Transverse colon (tissue), 4 donors: ENCODE measurements at regions not wholly inside any gene's neighbourhood (a gene's known extent, or its start where the extent isn't known, plus 50 kb on each side); places are given as distances from the start of the nearest gene placed in this dataset.

Experiments
- DNase-seq: peaks from one replicate; pipeline ENCODE4 v3.0.0-alpha.2; 2019
- H3K27ac ChIP-seq, 4 donors: fragments of 200-600 bp; sonication (generic); 2 replicates each; pipeline ENCODE4 v1.5.1; 2016 to 2018; ENCODE audit warnings: inconsistent platforms in 4 of 4
- H3K27me3 ChIP-seq: fragments of 200-600 bp; sonication (generic); 2 replicates; pipeline ENCODE4 v1.5.1; 2017; ENCODE audit warnings: inconsistent platforms
- H3K36me3 ChIP-seq, 4 donors: fragments of 200-600 bp; sonication (generic); 2 replicates each; pipeline ENCODE4 v1.5.1; 2017 to 2019; ENCODE audit warnings: inconsistent platforms in 4 of 4
- H3K4me1 ChIP-seq, 4 donors: fragments of 200-600 bp; sonication (generic); 2 replicates each; pipeline ENCODE4 v1.5.1; 2017 to 2020; ENCODE audit warnings: inconsistent platforms in 4 of 4
- H3K4me3 ChIP-seq, 4 donors: fragments of 200-600 bp; sonication (generic); 1 replicate in 1 of 4; 2 replicates in 3 of 4; pipeline versions ENCODE4 v1.5.1 to v1.6.1; 2017 to 2019; ENCODE audit warnings: inconsistent platforms in 4 of 4
- H3K9me3 ChIP-seq, 2 donors: fragments of 200-600 bp; sonication (generic); 2 replicates each; pipeline ENCODE4 v1.5.1; 2017 to 2019; ENCODE audit warnings: inconsistent platforms in 2 of 2
- EP300 ChIP-seq: sonication (generic); formaldehyde crosslinking; IDR thresholded peaks from one replicate; pipeline ENCODE4 v1.6.1; 2017; ENCODE audit warnings: antibody characterized with exemption, low read depth
- POLR2A ChIP-seq: fragments of 450-650 bp; IDR thresholded peaks from one replicate; pipeline ENCODE4 v1.6.1; 2016; ENCODE audit warnings: antibody characterized with exemption, mild to moderate bottlenecking, moderate library complexity
- POLR2AphosphoS5 ChIP-seq, 3 donors: sonication (generic); formaldehyde crosslinking; IDR thresholded peaks; one replicate each; pipeline ENCODE4 v1.6.1; 2016; ENCODE audit warnings: antibody characterized with exemption in 3 of 3
- WGBS, 2 donors: methylation state at CpG; one replicate each; pipeline ENCODE4 v1.1.5; 2018; ENCODE audit warnings: low coverage in 1 of 2; 5-methylcytosine and 5-hydroxymethylcytosine counted together
- in situ Hi-C, 4 donors: fragments of 200-750 bp; cut with MboI; loops; one replicate each; pipeline versions ENCODE4 v1.15.0 to v1.15.1; 2017; ENCODE audit warnings: low sequenced_read_pairs in 3 of 4, low pct_ligation_motif_present in 1 of 4, low pct_unique_long_range_greater_than_20kb in 1 of 4
- intact Hi-C: fragments of 100-400 bp; cut with DNase I; formaldehyde crosslinking; loops from one replicate; pipeline ENCODE4 v1.15.1; 2023; ENCODE audit warnings: low total_unique reads
- TF ChIP-seq, protein P1 (sequence below), 5 experiments: fragments of 200-600 bp in 3 of 5; fragments of 450-650 bp in 2 of 5; sonication (generic) in 3 of 5; IDR thresholded peaks; 1 replicate in 2 of 5; 2 replicates in 3 of 5; pipeline ENCODE4 v1.5.1; 2016 to 2017; ENCODE audit warnings: antibody characterized with exemption in 5 of 5, inconsistent platforms in 3 of 5, mild to moderate bottlenecking in 2 of 5, moderate library complexity in 1 of 5

DNA sequence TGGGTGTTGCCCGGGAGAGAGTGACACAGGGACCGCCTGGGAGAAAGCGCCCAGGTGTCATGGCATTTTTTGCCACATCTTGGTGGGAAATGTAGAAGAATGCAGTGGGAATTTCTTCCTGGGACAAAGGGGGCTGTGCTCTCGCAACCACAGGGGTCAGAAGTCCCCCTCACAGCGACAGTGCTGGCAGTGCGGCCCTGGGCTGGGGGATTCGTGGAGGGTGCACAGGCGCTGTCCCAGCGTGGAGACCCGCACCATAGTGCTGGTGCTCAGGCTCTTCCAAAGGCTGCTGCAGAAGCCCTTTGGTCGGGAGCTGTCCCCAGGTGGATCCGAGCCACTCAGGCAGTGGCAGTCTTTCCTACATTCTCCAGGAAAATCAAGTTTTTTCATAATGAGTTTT, 128.8 kb upstream of the SOX11 start:
- TF ChIP-seq EP300 (no peak), POLR2AphosphoS5 (IDR thresholded peaks at IDR 0.05) (no peak), POLR2A (no peak)
- TF ChIP-seq, protein P1, sequence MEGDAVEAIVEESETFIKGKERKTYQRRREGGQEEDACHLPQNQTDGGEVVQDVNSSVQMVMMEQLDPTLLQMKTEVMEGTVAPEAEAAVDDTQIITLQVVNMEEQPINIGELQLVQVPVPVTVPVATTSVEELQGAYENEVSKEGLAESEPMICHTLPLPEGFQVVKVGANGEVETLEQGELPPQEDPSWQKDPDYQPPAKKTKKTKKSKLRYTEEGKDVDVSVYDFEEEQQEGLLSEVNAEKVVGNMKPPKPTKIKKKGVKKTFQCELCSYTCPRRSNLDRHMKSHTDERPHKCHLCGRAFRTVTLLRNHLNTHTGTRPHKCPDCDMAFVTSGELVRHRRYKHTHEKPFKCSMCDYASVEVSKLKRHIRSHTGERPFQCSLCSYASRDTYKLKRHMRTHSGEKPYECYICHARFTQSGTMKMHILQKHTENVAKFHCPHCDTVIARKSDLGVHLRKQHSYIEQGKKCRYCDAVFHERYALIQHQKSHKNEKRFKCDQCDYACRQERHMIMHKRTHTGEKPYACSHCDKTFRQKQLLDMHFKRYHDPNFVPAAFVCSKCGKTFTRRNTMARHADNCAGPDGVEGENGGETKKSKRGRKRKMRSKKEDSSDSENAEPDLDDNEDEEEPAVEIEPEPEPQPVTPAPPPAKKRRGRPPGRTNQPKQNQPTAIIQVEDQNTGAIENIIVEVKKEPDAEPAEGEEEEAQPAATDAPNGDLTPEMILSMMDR (IDR thresholded peaks at IDR 0.05), result no peak
- in situ Hi-C loops (no loop called here), intact Hi-C loops (no loop called here)
- DNase-seq, result no peak
- no peak overlapping the region for H3K4me3 ChIP-seq
- no peak overlapping the region for H3K27ac ChIP-seq
- H3K27me3 ChIP-seq, result no peaks in the 10 kb centered on the region
- WGBS, 2 donors, result 83 to 100% methylated on average over 2 to 12 of the region's 12 CpGs
- H3K9me3 ChIP-seq, result no peaks in the 10 kb centered on the region
- H3K4me1 ChIP-seq, result no peaks in the 10 kb centered on the region
- H3K36me3 ChIP-seq, result no peaks in the 10 kb centered on the region

DNA sequence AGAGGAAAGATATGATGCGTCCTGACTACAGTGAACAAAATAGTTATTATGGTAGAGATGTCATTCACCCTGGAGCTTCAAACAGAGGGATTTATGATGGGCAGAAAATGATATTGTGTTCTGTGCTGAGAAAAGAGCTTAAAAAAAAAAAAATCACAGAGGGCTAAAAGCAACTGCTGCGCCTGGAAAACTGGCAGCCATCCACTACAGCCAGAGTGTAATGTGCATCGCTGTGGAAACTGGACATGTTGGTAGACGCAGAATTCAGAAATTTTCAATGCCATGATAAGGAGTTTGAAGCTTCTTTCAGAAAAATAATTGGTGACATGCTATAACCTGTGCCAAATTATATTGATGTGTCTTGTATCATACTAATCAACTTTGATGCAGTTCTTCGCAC, 122.9 kb upstream of the SOX11 start:
- in situ Hi-C loops, result no loop called here
- DNase-seq, result no peak
- no peaks in the 10 kb centered on the region for H3K36me3 ChIP-seq
- 80 to 83% methylated on average over 5 of the region's 5 CpGs for WGBS, 2 donors
- H3K27ac ChIP-seq, result no peak overlapping the region
- H3K4me3 ChIP-seq, result no peak overlapping the region
- H3K27me3 ChIP-seq, result no peaks in the 10 kb centered on the region
- TF ChIP-seq POLR2AphosphoS5 (IDR thresholded peaks at IDR 0.05) (no peak), POLR2A (no peak), EP300 (no peak)
- TF ChIP-seq, protein P1 (IDR thresholded peaks at IDR 0.05), result no peak
- intact Hi-C loops, result no loop called here
- no peaks in the 10 kb centered on the region for H3K4me1 ChIP-seq
- no peaks in the 10 kb centered on the region for H3K9me3 ChIP-seq

DNA sequence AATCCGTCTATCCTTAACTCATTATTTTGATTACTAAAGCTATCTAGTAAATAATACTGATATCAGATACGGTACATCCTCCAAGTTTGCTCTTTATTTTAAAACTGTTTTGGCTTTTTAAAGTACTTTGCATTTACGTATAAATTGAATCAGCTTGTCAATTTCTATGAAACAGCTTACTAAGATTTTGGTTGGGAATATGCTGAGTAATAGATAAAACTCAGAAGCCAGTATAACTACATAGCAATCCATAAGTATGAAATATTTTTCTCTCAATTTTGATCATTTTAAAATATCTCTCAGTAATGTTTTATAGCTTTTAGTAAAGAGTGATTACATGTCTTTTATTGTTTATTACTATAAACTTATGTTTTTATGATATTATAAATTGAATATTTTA, 116.2 kb upstream of the SOX11 start:
- intact Hi-C loops (no loop called here), in situ Hi-C loops (no loop called here)
- 67 to 90% methylated on average over 3 of the region's 3 CpGs for WGBS, 2 donors
- TF ChIP-seq EP300 (no peak), POLR2A (no peak), POLR2AphosphoS5 (IDR thresholded peaks at IDR 0.05) (no peak)
- TF ChIP-seq, protein P1 (IDR thresholded peaks at IDR 0.05), result no peak
- H3K4me1 ChIP-seq, result no peaks in the 10 kb centered on the region
- no peaks in the 10 kb centered on the region for H3K27me3 ChIP-seq
- H3K9me3 ChIP-seq, result peaks cover 10 to 13% of the 10 kb centered on the region in 2 donors
- no peak overlapping the region for H3K27ac ChIP-seq
- H3K36me3 ChIP-seq, result no peaks in the 10 kb centered on the region
- no peak for DNase-seq
- no peak overlapping the region for H3K4me3 ChIP-seq

DNA sequence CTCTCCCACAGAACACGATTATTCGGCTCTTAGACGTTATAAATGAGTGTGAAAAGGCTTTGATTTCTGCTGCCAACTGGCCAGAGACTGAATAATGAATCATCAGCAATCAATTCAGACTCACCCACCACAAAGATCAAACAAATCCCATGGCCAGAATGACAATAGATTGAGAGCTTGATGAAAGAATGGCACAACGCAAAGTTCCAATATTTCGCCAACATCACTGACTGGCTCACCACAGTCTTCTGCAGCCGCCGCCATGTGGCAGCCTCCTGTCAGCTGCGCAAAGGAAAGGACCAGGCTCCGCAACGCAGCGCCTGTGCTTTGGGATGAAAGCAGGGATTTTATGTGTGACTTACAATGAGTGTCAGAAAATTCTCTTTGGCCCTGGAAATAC, 104.4 kb upstream of the SOX11 start:
- Histone ChIP-seq H3K4me3 (no peak overlapping the region), H3K4me1 (no peaks in the 10 kb centered on the region), H3K27me3 (no peaks in the 10 kb centered on the region), H3K36me3 (no peaks in the 10 kb centered on the region), H3K27ac (no peak overlapping the region), H3K9me3 (no peaks in the 10 kb centered on the region)
- TF ChIP-seq, protein P1 (IDR thresholded peaks at IDR 0.05), result no peak
- TF ChIP-seq EP300 (no peak), POLR2A (no peak), POLR2AphosphoS5 (IDR thresholded peaks at IDR 0.05) (no peak)
- in situ Hi-C loops (no loop called here), intact Hi-C loops (no loop called here)
- WGBS, 2 donors, result 82 to 92% methylated on average over 4 to 11 of the region's 11 CpGs
- DNase-seq, result no peak
